H9 (cell line): ENCODE measurements at regions not wholly inside any gene's neighbourhood (a gene's known extent, or its start where the extent isn't known, plus 50 kb on each side); places are given as distances from the start of the nearest gene placed in this dataset.

Source experiments
- DNase-seq: peaks from one replicate; pipeline ENCODE4 v3.0.0-alpha.2; 2017
- H2AFZ ChIP-seq: one replicate; pipeline ENCODE4 v1.6.1; 2013; ENCODE audit warnings: mild to moderate bottlenecking, low read length, control low read depth, moderate library complexity
- H2AK5ac ChIP-seq: 2 replicates; pipeline ENCODE4 v1.6.1; 2013; ENCODE audit warnings: low read length, control low read depth, mixed read lengths; ENCODE audit not compliant: insufficient read length
- H2BK120ac ChIP-seq: one replicate; pipeline ENCODE4 v1.6.1; 2013; ENCODE audit warnings: low read depth, mild to moderate bottlenecking, low read length, control low read depth, inconsistent platforms; ENCODE audit not compliant: poor library complexity, severe bottlenecking
- H2BK12ac ChIP-seq: 2 replicates; pipeline ENCODE4 v1.6.1; 2013; ENCODE audit warnings: low read length, control low read depth, mixed read lengths, low read depth; ENCODE audit not compliant: insufficient read length
- H2BK15ac ChIP-seq: 2 replicates; pipeline ENCODE4 v1.6.1; 2013; ENCODE audit warnings: low read depth, low read length, control low read depth
- H2BK20ac ChIP-seq: one replicate; pipeline ENCODE4 v1.6.1; 2013; ENCODE audit warnings: low read depth, mild to moderate bottlenecking, low read length, control low read depth, inconsistent platforms; ENCODE audit not compliant: poor library complexity, severe bottlenecking
- H2BK5ac ChIP-seq: 2 replicates; pipeline ENCODE4 v1.6.1; 2013; ENCODE audit warnings: low read length, control low read depth, mixed read lengths; ENCODE audit not compliant: insufficient read length
- H3K14ac ChIP-seq: 2 replicates; pipeline ENCODE4 v1.6.1; 2013; ENCODE audit warnings: low read length, control low read depth; ENCODE audit not compliant: insufficient read depth
- H3K18ac ChIP-seq: 2 replicates; pipeline ENCODE4 v1.6.1; 2013; ENCODE audit warnings: low read depth, mild to moderate bottlenecking, mixed read lengths, low read length, control low read depth; ENCODE audit not compliant: insufficient read length
- H3K23ac ChIP-seq: 2 replicates; pipeline ENCODE4 v1.6.1; 2013; ENCODE audit warnings: low read length, control low read depth, mixed read lengths, low read depth; ENCODE audit not compliant: insufficient read length
- H3K23me2 ChIP-seq: 2 replicates; pipeline ENCODE4 v1.6.1; 2013; ENCODE audit warnings: low read depth, mild to moderate bottlenecking, mixed read lengths, low read length, control low read depth; ENCODE audit not compliant: insufficient read length, poor library complexity, severe bottlenecking
- H3K27ac ChIP-seq: 2 replicates; pipeline ENCODE4 v1.5.1; 2013; ENCODE audit warnings: low read length, control low read depth, mixed read lengths, low read depth; ENCODE audit not compliant: insufficient read length
- H3K27me3 ChIP-seq: 2 replicates; pipeline ENCODE4 v1.6.1; 2013; ENCODE audit warnings: low read length, control low read depth, inconsistent platforms; ENCODE audit not compliant: insufficient read depth
- H3K4ac ChIP-seq: 2 replicates; pipeline ENCODE4 v1.6.1; 2013; ENCODE audit warnings: low read depth, mild to moderate bottlenecking, control low read depth, inconsistent platforms, low read length, moderate library complexity
- H3K4me1 ChIP-seq: 2 replicates; pipeline ENCODE4 v1.6.1; 2013; ENCODE audit warnings: low read length, control low read depth, inconsistent platforms; ENCODE audit not compliant: insufficient read depth
- H3K4me2 ChIP-seq: 2 replicates; pipeline ENCODE4 v1.6.1; 2013; ENCODE audit warnings: low read length, control low read depth, mixed read lengths; ENCODE audit not compliant: insufficient read length, insufficient read depth
- H3K56ac ChIP-seq: 2 replicates; pipeline ENCODE4 v1.6.1; 2013; ENCODE audit warnings: low read depth, mild to moderate bottlenecking, mixed read lengths, low read length, control low read depth; ENCODE audit not compliant: insufficient read length
- H3K79me1 ChIP-seq: 2 replicates; pipeline ENCODE4 v1.6.1; 2013; ENCODE audit warnings: low read depth, mild to moderate bottlenecking, moderate library complexity, low read length, control low read depth, inconsistent platforms; ENCODE audit not compliant: insufficient read depth, poor library complexity, severe bottlenecking
- H3K79me2 ChIP-seq: 2 replicates; pipeline ENCODE4 v1.6.1; 2013; ENCODE audit warnings: low read length, control low read depth, inconsistent platforms; ENCODE audit not compliant: insufficient read depth
- H3K9ac ChIP-seq: 2 replicates; pipeline ENCODE4 v1.6.1; 2013; ENCODE audit warnings: low read length, control low read depth, mixed read lengths; ENCODE audit not compliant: insufficient read length; ENCODE audit errors: extremely low read depth
- H3K9me3 ChIP-seq: one replicate; pipeline ENCODE4 v1.6.1; 2013; ENCODE audit warnings: low read depth, low read length, inconsistent platforms; ENCODE audit not compliant: control insufficient read depth
- H3T11ph ChIP-seq: one replicate; pipeline ENCODE4 v1.6.1; 2013; ENCODE audit warnings: mild to moderate bottlenecking, low read length, control low read depth, inconsistent platforms
- H4K20me1 ChIP-seq: one replicate; pipeline ENCODE4 v1.6.1; 2013; ENCODE audit not compliant: control insufficient read depth, insufficient read length, insufficient read depth
- H4K5ac ChIP-seq: 2 replicates; pipeline ENCODE4 v1.6.1; 2013; ENCODE audit warnings: low read depth, mild to moderate bottlenecking, mixed read lengths, low read length, control low read depth; ENCODE audit not compliant: insufficient read length
- H4K8ac ChIP-seq: replicated peaks from 2 replicates; pipeline ENCODE4 v1.6.1; 2013; ENCODE audit warnings: low read length, control low read depth, mixed read lengths, low read depth; ENCODE audit not compliant: insufficient read length
- H4K91ac ChIP-seq: 2 replicates; pipeline ENCODE4 v1.6.1; 2013; ENCODE audit warnings: low read depth, mild to moderate bottlenecking, moderate library complexity, mixed read lengths, low read length, control low read depth; ENCODE audit not compliant: insufficient read length
- H3K27ac Mint-ChIP-seq, 3 experiments: 2 replicates in 2 of 3; 3 replicates in 1 of 3; pipeline ENCODE4 v1.8.0; 2020 to 2021; ENCODE audit warnings: mixed read lengths in 3 of 3, mild to moderate bottlenecking in 1 of 3, moderate library complexity in 1 of 3
- H3K27me3 Mint-ChIP-seq: 2 replicates; pipeline ENCODE4 v1.8.0; 2021; ENCODE audit warnings: low read depth, mild to moderate bottlenecking, moderate library complexity, mixed read lengths
- H3K36me3 Mint-ChIP-seq, 3 experiments: 2 replicates in 2 of 3; 3 replicates in 1 of 3; pipeline ENCODE4 v1.8.0; 2020 to 2021; ENCODE audit warnings: low read depth in 3 of 3, mixed read lengths in 3 of 3; ENCODE audit not compliant: insufficient read depth in 1 of 3
- H3K4me1 Mint-ChIP-seq, 2 experiments: 2 replicates each; pipeline ENCODE4 v1.8.0; 2020; ENCODE audit warnings: mixed read lengths in 2 of 2
- H3K4me3 Mint-ChIP-seq, 2 experiments: 2 replicates in 1 of 2; 3 replicates in 1 of 2; pipeline ENCODE4 v1.8.0; 2020 to 2021; ENCODE audit warnings: mild to moderate bottlenecking in 2 of 2, mixed read lengths in 2 of 2, moderate library complexity in 1 of 2
- H3K9me3 Mint-ChIP-seq, 2 experiments: 2 replicates in 1 of 2; 3 replicates in 1 of 2; pipeline ENCODE4 v1.8.0; 2020; ENCODE audit warnings: mild to moderate bottlenecking in 2 of 2, mixed read lengths in 2 of 2, moderate library complexity in 1 of 2
- WGBS: extraction: QIAGEN DNeasy Blood & Tissue Kit; methylation state at CpG from one replicate; pipeline ENCODE4 v1.1.7; 2013; ENCODE audit warnings: missing lambda C conversion rate, low lambda C conversion rate, mixed read lengths; ENCODE audit not compliant: insufficient read length; ENCODE audit errors: extremely low coverage; 5-methylcytosine and 5-hydroxymethylcytosine counted together
- TF ChIP-seq, protein P1 (sequence below): fragments of 200-600 bp; sonication (generic); conservative IDR thresholded peaks from 3 replicates; pipeline ENCODE4 v1.8.0; 2021; ENCODE audit warnings: antibody characterized with exemption, mild to moderate bottlenecking

DNA sequence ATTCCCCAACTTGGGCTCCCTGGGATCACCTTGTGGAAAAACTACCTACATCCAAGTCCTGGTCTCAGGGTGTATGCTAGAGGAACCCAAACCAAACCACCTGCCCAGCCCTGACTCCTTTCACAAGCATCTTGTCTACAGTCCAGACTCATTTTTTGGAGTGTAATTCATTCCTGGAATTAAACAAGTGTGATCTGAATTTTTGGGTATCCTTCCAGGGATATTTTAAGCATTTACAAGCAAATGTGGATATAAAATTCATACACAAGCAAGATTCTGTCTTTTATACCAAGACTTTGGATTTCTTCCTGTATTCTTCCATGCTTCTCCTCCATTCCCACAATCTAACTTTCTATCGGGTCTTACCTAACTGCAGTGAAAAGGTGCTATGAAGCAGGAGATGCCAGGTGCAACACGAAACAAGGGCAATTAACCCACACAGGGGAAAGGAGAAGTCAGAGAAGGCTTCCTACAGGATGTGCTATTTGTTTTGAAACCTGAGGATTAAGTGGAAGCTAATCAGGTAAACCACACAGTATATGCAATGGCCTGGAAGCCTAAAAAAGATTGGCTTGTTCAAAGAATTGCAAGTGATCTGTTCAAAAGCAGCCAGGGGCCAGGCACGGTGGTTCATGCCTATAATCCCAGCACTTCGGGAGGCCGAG lies 417.2 kb upstream of the C16orf82 start:
- no peak overlapping the region for H4K91ac ChIP-seq
- no peak overlapping the region for H3K4me2 ChIP-seq
- peaks cover 4% of the 10 kb centered on the region for H3K27me3 Mint-ChIP-seq
- H3K4me1 ChIP-seq, result no peaks in the 10 kb centered on the region
- H4K20me1 ChIP-seq, result no peaks in the 10 kb centered on the region
- H4K5ac ChIP-seq, result no peak overlapping the region
- H2BK5ac ChIP-seq, result no peak overlapping the region
- no peak overlapping the region for H3K23ac ChIP-seq
- no peaks in the 10 kb centered on the region for H3K23me2 ChIP-seq
- no peak overlapping the region for H3K14ac ChIP-seq
- no peak for DNase-seq
- no peak overlapping the region for H2BK120ac ChIP-seq
- TF ChIP-seq, protein P1, sequence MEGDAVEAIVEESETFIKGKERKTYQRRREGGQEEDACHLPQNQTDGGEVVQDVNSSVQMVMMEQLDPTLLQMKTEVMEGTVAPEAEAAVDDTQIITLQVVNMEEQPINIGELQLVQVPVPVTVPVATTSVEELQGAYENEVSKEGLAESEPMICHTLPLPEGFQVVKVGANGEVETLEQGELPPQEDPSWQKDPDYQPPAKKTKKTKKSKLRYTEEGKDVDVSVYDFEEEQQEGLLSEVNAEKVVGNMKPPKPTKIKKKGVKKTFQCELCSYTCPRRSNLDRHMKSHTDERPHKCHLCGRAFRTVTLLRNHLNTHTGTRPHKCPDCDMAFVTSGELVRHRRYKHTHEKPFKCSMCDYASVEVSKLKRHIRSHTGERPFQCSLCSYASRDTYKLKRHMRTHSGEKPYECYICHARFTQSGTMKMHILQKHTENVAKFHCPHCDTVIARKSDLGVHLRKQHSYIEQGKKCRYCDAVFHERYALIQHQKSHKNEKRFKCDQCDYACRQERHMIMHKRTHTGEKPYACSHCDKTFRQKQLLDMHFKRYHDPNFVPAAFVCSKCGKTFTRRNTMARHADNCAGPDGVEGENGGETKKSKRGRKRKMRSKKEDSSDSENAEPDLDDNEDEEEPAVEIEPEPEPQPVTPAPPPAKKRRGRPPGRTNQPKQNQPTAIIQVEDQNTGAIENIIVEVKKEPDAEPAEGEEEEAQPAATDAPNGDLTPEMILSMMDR, result no peak
- H2AFZ ChIP-seq, result no peak overlapping the region
- no peak overlapping the region for H3K56ac ChIP-seq
- no peaks in the 10 kb centered on the region for H3K9me3 ChIP-seq
- H3K79me2 ChIP-seq, result no peaks in the 10 kb centered on the region
- H4K8ac ChIP-seq, result no peak overlapping the region
- H2BK20ac ChIP-seq, result no peak overlapping the region
- H3K4me3 Mint-ChIP-seq, result no peak overlapping the region
- H3K9ac ChIP-seq, result no peak overlapping the region
- H3K79me1 ChIP-seq, result no peaks in the 10 kb centered on the region
- no peak overlapping the region for H2AK5ac ChIP-seq
- WGBS, result no CpG with 5 or more reads among the region's 5 CpGs
- H3K18ac ChIP-seq, result no peak overlapping the region
- no peaks in the 10 kb centered on the region; a peak in 1 of 4 replicates for H3K4me1 Mint-ChIP-seq
- H3K27ac Mint-ChIP-seq, result no peak overlapping the region; a peak in 1 of 7 replicates
- H3K27ac ChIP-seq, result no peak overlapping the region
- H3K27me3 ChIP-seq, result no peaks in the 10 kb centered on the region
- H2BK12ac ChIP-seq, result no peak overlapping the region
- no peak overlapping the region for H3K4ac ChIP-seq
- H3K9me3 Mint-ChIP-seq, result peaks cover 0 to 1% of the 10 kb centered on the region in 2 experiments; a peak in 1 of 5 replicates
- no peak overlapping the region for H3T11ph ChIP-seq
- no peak overlapping the region for H2BK15ac ChIP-seq
- peaks cover 0 to 1% (median 0%) of the 10 kb centered on the region in 3 experiments; a peak in 1 of 7 replicates for H3K36me3 Mint-ChIP-seq
